B cell (primary cell): ENCODE measurements at regions not wholly inside any gene's neighbourhood (a gene's known extent, or its start where the extent isn't known, plus 50 kb on each side); places are given as distances from the start of the nearest gene placed in this dataset.

Experiments
- CTCF ChIP-seq: fragments of 200-600 bp; IDR thresholded peaks from one replicate; pipeline ENCODE4 v1.8.0; 2022; ENCODE audit warnings: antibody characterized with exemption, mild to moderate bottlenecking
- EZH2 ChIP-seq: IDR thresholded peaks from 2 replicates; pipeline ENCODE4 v1.6.1; 2012; ENCODE audit warnings: borderline replicate concordance, low read depth, mild to moderate bottlenecking, moderate library complexity, low read length; ENCODE audit not compliant: insufficient read depth, poor library complexity, severe bottlenecking

- TF ChIP-seq CTCF = no peak
- no peak for TF ChIP-seq EZH2
These were observed 426.7 kb downstream of the PLPP3 start for GRCh38 chr1:56152635-56153034.
